BLaER1 treated with 17β-estradiol and CSF1 and Interleukin-3, amounts not matched to agents 10 nM and 100 nM (cell line): ENCODE measurements at regions not wholly inside any gene's neighbourhood (a gene's known extent, or its start where the extent isn't known, plus 50 kb on each side); places are given as distances from the start of the nearest gene placed in this dataset.

ENCODE experiments used
- H3K27ac ChIP-seq, 11 experiments: shearing (Covaris generic); formaldehyde crosslinking; 2 replicates each; pipeline ENCODE4 v1.8.1; 2022
- H3K27me3 ChIP-seq, 11 experiments: shearing (Covaris generic); formaldehyde crosslinking; 2 replicates each; pipeline ENCODE4 v1.8.1; 2022
- H3K36me3 ChIP-seq, 11 experiments: shearing (Covaris generic); formaldehyde crosslinking; 2 replicates each; pipeline ENCODE4 v1.8.1; 2022
- H3K4me1 ChIP-seq, 10 experiments: shearing (Covaris generic); formaldehyde crosslinking; 2 replicates each; pipeline ENCODE4 v1.8.1; 2022
- H3K4me2 ChIP-seq, 11 experiments: shearing (Covaris generic); formaldehyde crosslinking; 2 replicates each; pipeline ENCODE4 v1.8.1; 2022
- H3K4me3 ChIP-seq, 10 experiments: shearing (Covaris generic); formaldehyde crosslinking; 2 replicates each; pipeline ENCODE4 v1.8.1; 2022
- H3K9ac ChIP-seq, 11 experiments: shearing (Covaris generic); formaldehyde crosslinking; 2 replicates each; pipeline ENCODE4 v1.8.1; 2022
- H3K9me3 ChIP-seq, 11 experiments: shearing (Covaris generic); formaldehyde crosslinking; replicated peaks in 1 of 11; 2 replicates each; pipeline ENCODE4 v1.8.1; 2022
- H4K20me1 ChIP-seq, 11 experiments: shearing (Covaris generic); formaldehyde crosslinking; 2 replicates each; pipeline ENCODE4 v1.8.1; 2022
- Cebpa-rat ChIP-seq, 11 experiments: shearing (Covaris generic); IDR thresholded peaks; 2 replicates each; pipeline ENCODE4 v1.8.1; 2022

DNA sequence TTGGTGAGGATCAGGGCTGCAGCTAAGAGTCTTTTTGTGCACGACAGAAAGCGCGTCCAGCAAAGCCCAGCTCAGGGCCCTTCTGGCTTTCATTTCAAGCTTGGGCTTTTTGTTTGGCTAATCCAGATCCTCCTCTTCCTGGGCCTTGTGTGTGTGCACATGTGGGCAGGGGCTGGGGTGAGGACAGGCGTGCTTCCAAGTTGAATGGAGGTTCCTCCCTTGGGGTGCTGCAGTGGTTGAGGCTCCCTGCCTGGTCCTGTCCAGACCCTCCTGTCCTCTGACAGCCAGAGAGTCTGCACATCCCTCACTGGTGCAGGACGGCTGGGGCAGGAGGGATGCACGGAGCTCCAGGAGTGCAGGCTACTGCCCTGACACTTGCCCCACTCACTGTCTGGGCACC, 62.0 kb upstream of the NECTIN1 start:
- H3K4me1 ChIP-seq: peaks cover 0 to 16% (median 9%) of the 10 kb centered on the region in 10 experiments; a peak in 10 of 20 replicates
- no peaks in the 10 kb centered on the region for H3K9me3 ChIP-seq
- no peak for TF ChIP-seq Cebpa-rat (IDR thresholded peaks at IDR 0.05)
- no peak overlapping the region for H3K4me3 ChIP-seq
- peaks cover 0 to 10% (median 0%) of the 10 kb centered on the region in 11 experiments; a peak in 3 of 22 replicates for H3K27me3 ChIP-seq
- H3K27ac ChIP-seq: no peak overlapping the region
- H3K9ac ChIP-seq: no peak overlapping the region
- H3K4me2 ChIP-seq: no peak overlapping the region
- peaks cover 0 to 22% (median 0%) of the 10 kb centered on the region in 11 experiments; a peak in 1 of 22 replicates for H4K20me1 ChIP-seq
- no peaks in the 10 kb centered on the region for H3K36me3 ChIP-seq

GRCh38 chr11:119790476-119790875, 61.5 kb upstream of the NECTIN1 start:
- H3K36me3 ChIP-seq: no peaks in the 10 kb centered on the region
- no peaks in the 10 kb centered on the region for H3K9me3 ChIP-seq

DNA sequence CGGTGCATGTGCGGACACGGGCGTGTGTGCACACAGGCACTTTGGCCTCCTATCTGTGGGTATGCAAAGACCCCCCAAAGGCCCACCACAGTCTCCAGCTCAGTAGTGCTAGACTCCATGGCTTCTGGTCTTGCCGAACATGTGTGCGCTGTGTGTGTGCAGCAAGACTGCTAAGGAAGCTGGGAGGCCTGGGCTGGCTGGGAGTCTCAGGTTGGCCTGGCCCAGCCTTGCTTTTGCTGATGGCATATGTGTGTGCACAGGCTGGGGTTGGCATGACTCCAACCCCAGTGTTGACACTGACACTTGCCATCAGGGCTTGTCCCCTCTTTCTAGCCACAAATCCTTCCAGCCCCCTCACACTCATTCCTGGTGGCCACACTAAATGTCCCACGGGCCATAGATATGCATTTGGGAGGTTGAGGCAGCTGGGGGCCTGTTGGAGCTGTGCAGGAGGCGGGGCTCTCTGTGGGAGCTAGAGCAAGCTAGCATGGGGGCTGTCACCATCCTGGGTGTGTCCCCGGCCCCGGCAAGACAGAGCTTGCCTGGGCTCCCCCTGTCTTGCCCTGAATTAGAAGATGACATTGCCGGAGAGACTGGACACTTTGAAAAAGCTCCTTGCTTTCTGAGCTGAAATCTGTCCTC, 60.9 kb upstream of the NECTIN1 start:
- H3K9ac ChIP-seq: no peak overlapping the region
- no peak overlapping the region; a peak in 1 of 22 replicates for H3K4me2 ChIP-seq
- H3K27ac ChIP-seq: no peak overlapping the region
- no peak for TF ChIP-seq Cebpa-rat (IDR thresholded peaks at IDR 0.05)
- H3K4me3 ChIP-seq: no peak overlapping the region
- H3K27me3 ChIP-seq: peaks cover 0 to 10% (median 0%) of the 10 kb centered on the region in 11 experiments; a peak in 3 of 22 replicates
- peaks cover 0 to 16% (median 9%) of the 10 kb centered on the region in 10 experiments; a peak in 10 of 20 replicates for H3K4me1 ChIP-seq
- H4K20me1 ChIP-seq: peaks cover 0 to 22% (median 0%) of the 10 kb centered on the region in 11 experiments; a peak in 1 of 22 replicates
- no peaks in the 10 kb centered on the region for H3K36me3 ChIP-seq
- H3K9me3 ChIP-seq: no peaks in the 10 kb centered on the region; a peak in 1 of 22 replicates

More at GRCh38 chr11:119790476-119790875, 61.5 kb upstream of the NECTIN1 start:
- H3K4me2 ChIP-seq: no peak overlapping the region
- H3K27ac ChIP-seq: no peak overlapping the region
- H3K27me3 ChIP-seq: peaks cover 0 to 10% (median 0%) of the 10 kb centered on the region in 11 experiments; a peak in 3 of 22 replicates
- no peak overlapping the region for H3K9ac ChIP-seq
- TF ChIP-seq Cebpa-rat (IDR thresholded peaks at IDR 0.05): no peak
- H4K20me1 ChIP-seq: peaks cover 0 to 22% (median 0%) of the 10 kb centered on the region in 11 experiments; a peak in 1 of 22 replicates
- H3K4me1 ChIP-seq: peaks cover 0 to 16% (median 9%) of the 10 kb centered on the region in 10 experiments; a peak in 10 of 20 replicates
- no peak overlapping the region for H3K4me3 ChIP-seq

GRCh38 chr11:119788911-119789560, 60.0 kb upstream of the NECTIN1 start:
- H3K27ac ChIP-seq: no peak overlapping the region
- no peak overlapping the region for H3K4me3 ChIP-seq
- H3K9me3 ChIP-seq: peaks cover 7 to 8% (median 8%) of the 10 kb centered on the region in 11 experiments
- no peak for TF ChIP-seq Cebpa-rat (IDR thresholded peaks at IDR 0.05)
- peaks cover 0 to 16% (median 9%) of the 10 kb centered on the region in 10 experiments; a peak in 10 of 20 replicates for H3K4me1 ChIP-seq
- H4K20me1 ChIP-seq: peaks cover 0 to 22% (median 0%) of the 10 kb centered on the region in 11 experiments; a peak in 1 of 22 replicates
- H3K36me3 ChIP-seq: no peaks in the 10 kb centered on the region
- peak overlapping the region in 8 of 11 experiments; percentile 6 to 58 (median 44); a peak in 13 of 22 replicates for H3K4me2 ChIP-seq
- H3K27me3 ChIP-seq: peaks cover 0 to 10% (median 0%) of the 10 kb centered on the region in 11 experiments; a peak in 3 of 22 replicates
- H3K9ac ChIP-seq: no peak overlapping the region

GRCh38 chr11:119788096-119788883, 59.3 kb upstream of the NECTIN1 start:
- Histone ChIP-seq H3K36me3 (no peaks in the 10 kb centered on the region), H3K27ac (no peak overlapping the region), H3K27me3 (peaks cover 0 to 10% (median 0%) of the 10 kb centered on the region in 11 experiments; a peak in 3 of 22 replicates), H3K4me1 (peaks cover 0 to 16% (median 9%) of the 10 kb centered on the region in 10 experiments; a peak in 10 of 20 replicates), H3K9ac (no peak overlapping the region), H3K9me3 (peaks cover 14 to 16% (median 15%) of the 10 kb centered on the region in 11 experiments), H3K4me3 (no peak overlapping the region), H4K20me1 (peaks cover 0 to 22% (median 0%) of the 10 kb centered on the region in 11 experiments; a peak in 1 of 22 replicates), H3K4me2 (peak overlapping the region in 8 of 11 experiments; percentile 6 to 58 (median 44); a peak in 12 of 22 replicates)
- TF ChIP-seq Cebpa-rat (IDR thresholded peaks at IDR 0.05): no peak

GRCh38 chr11:119787074-119787461, 58.1 kb upstream of the NECTIN1 start:
- Histone ChIP-seq H3K4me2 (no peak overlapping the region), H3K27ac (no peak overlapping the region), H3K4me3 (no peak overlapping the region), H3K4me1 (peaks cover 7 to 16% (median 10%) of the 10 kb centered on the region in 10 experiments; a peak in 14 of 20 replicates), H3K9me3 (peaks cover 15 to 20% (median 17%) of the 10 kb centered on the region in 11 experiments), H3K27me3 (peaks cover 0 to 10% (median 0%) of the 10 kb centered on the region in 11 experiments; a peak in 3 of 22 replicates), H4K20me1 (peaks cover 0 to 22% (median 0%) of the 10 kb centered on the region in 11 experiments; a peak in 1 of 22 replicates), H3K36me3 (no peaks in the 10 kb centered on the region), H3K9ac (no peak overlapping the region)
- TF ChIP-seq Cebpa-rat (IDR thresholded peaks at IDR 0.05): no peak

DNA sequence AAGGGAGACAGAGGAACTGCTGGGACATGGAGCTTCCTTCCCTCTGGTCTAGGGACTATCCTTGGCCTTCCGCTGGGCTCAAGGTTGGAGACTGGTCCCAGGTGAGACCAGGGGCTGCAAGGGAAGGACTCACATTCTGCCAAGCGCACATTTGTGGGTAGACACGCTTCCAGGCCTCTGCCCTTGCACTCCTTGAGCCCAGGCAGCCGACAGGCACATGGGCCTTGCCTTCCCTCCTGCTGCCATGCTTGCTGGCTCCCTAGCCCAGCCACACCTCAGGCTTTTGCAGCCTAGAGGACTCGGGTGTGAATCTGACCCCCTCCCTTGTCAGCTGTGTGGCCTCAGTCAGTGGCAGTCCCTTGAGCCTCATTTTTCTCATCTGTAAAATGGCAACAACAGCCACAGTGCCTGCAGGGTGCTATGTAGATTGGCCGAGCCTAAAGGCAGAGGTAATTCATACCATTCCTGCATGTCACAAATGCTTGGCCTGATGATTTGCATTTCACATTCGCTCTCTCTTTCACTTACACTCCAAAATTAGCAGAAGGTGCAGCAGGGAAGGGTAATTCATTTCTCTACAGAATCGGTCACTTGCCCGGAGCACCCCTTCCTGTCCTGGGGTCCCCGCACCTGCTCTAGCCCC, 57.6 kb upstream of the NECTIN1 start:
- no peak overlapping the region for H3K4me2 ChIP-seq
- peaks cover 15 to 20% (median 17%) of the 10 kb centered on the region in 11 experiments for H3K9me3 ChIP-seq
- H4K20me1 ChIP-seq: peaks cover 0 to 22% (median 0%) of the 10 kb centered on the region in 11 experiments; a peak in 1 of 22 replicates
- no peak for TF ChIP-seq Cebpa-rat (IDR thresholded peaks at IDR 0.05)
- H3K4me1 ChIP-seq: peaks cover 7 to 16% (median 10%) of the 10 kb centered on the region in 10 experiments; a peak in 14 of 20 replicates
- no peak overlapping the region for H3K27ac ChIP-seq
- no peaks in the 10 kb centered on the region for H3K36me3 ChIP-seq
- peaks cover 0 to 7% (median 0%) of the 10 kb centered on the region in 11 experiments; a peak in 3 of 22 replicates for H3K27me3 ChIP-seq
- no peak overlapping the region for H3K9ac ChIP-seq
- no peak overlapping the region for H3K4me3 ChIP-seq

DNA sequence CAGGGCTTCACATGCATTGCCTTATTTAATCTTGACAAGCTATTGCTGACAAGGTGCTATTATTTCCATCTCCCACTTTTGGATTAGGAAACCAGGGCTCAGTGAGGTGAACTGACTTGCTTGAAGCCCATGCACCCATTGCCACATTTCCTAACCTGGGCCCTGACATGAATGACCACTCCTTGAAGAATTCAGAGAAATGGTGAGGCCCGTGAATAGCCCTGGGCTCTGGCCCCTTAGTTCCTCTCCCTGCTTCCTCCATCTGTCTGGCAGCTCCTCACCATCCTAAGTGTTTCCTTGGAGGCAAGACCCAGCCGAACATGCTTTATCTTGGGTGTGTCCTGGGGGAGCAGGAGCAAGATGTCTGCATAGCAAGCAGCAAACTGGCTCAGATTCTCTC, 56.1 kb upstream of the NECTIN1 start:
- H3K9me3 ChIP-seq: peaks cover 15 to 20% (median 17%) of the 10 kb centered on the region in 11 experiments
- no peaks in the 10 kb centered on the region for H3K36me3 ChIP-seq
- no peaks in the 10 kb centered on the region for H3K27me3 ChIP-seq
- H3K4me3 ChIP-seq: no peak overlapping the region
- no peak overlapping the region for H3K27ac ChIP-seq
- peaks cover 0 to 15% (median 0%) of the 10 kb centered on the region in 11 experiments; a peak in 1 of 22 replicates for H4K20me1 ChIP-seq
- no peak overlapping the region for H3K9ac ChIP-seq
- H3K4me1 ChIP-seq: peaks cover 7 to 16% (median 10%) of the 10 kb centered on the region in 10 experiments; a peak in 14 of 20 replicates
- TF ChIP-seq Cebpa-rat (IDR thresholded peaks at IDR 0.05): no peak
- no peak overlapping the region for H3K4me2 ChIP-seq
